Parathyroid adenoma (tissue), 2 donors: ENCODE measurements at regions not wholly inside any gene's neighbourhood (a gene's known extent, or its start where the extent isn't known, plus 50 kb on each side); places are given as distances from the start of the nearest gene placed in this dataset.

Experiments used
- H2AFZ ChIP-seq: fragments of 300-600 bp; sonication (generic); one replicate; pipeline ENCODE4 v1.7.0; 2017; ENCODE audit warnings: antibody characterized with exemption, mild to moderate bottlenecking
- H3K27ac ChIP-seq: fragments of 300-600 bp; sonication (generic); one replicate; pipeline ENCODE4 v1.7.0; 2017
- H3K27me3 ChIP-seq: fragments of 300-600 bp; sonication (generic); one replicate; pipeline ENCODE4 v1.7.0; 2017; ENCODE audit warnings: low read length; ENCODE audit not compliant: control insufficient read depth, insufficient read depth
- H3K36me3 ChIP-seq: fragments of 300-600 bp; sonication (generic); one replicate; pipeline ENCODE4 v1.7.0; 2017; ENCODE audit warnings: low read length; ENCODE audit not compliant: control insufficient read depth, insufficient read depth
- H3K4me1 ChIP-seq: fragments of 300-600 bp; sonication (generic); one replicate; pipeline ENCODE4 v1.7.0; 2017; ENCODE audit warnings: control low read depth
- H3K4me2 ChIP-seq: fragments of 300-600 bp; sonication (generic); one replicate; pipeline ENCODE4 v1.7.0; 2017; ENCODE audit warnings: low read length
- H3K4me3 ChIP-seq: fragments of 300-600 bp; sonication (generic); one replicate; pipeline ENCODE4 v1.7.0; 2017; ENCODE audit warnings: low read depth, low read length
- H3K79me2 ChIP-seq: fragments of 300-600 bp; sonication (generic); one replicate; pipeline ENCODE4 v1.7.0; 2017; ENCODE audit warnings: control low read depth
- H3K9ac ChIP-seq: fragments of 300-600 bp; sonication (generic); one replicate; pipeline ENCODE4 v1.7.0; 2017; ENCODE audit warnings: mild to moderate bottlenecking
- H3K9me3 ChIP-seq: fragments of 300-600 bp; sonication (generic); one replicate; pipeline ENCODE4 v1.7.0; 2017; ENCODE audit warnings: low read length; ENCODE audit not compliant: control insufficient read depth
- TF ChIP-seq, protein P1 (sequence below): fragments of 300-600 bp; sonication (generic); IDR thresholded peaks from one replicate; pipeline ENCODE4 v1.7.0; 2017; ENCODE audit warnings: antibody characterized with exemption, mild to moderate bottlenecking
- donor health status: primary hyperparathyroidism.

DNA sequence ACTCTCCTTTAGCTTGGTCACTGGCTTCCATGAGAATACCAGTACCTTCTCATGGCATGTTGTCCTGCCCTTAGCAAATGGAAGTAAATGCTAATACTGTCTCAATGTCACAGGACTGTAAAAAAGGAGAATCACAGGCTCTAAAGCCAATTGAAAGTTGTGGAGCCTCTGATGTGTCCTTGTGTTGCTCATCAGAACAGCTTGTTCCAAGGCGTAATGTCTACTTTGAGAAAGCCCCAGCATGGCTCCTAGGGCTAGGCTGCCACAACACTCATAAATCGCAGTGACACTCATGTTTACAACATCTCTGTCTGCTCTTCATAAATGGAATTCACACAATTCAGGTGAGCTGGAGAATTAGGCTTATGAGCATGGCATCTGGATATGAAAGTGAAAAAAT lies 94.9 kb downstream of the ACTL7B start:
- Histone ChIP-seq H3K79me2 (no peaks in the 10 kb centered on the region), H3K4me1 (no peaks in the 10 kb centered on the region), H3K27me3 (no peaks in the 10 kb centered on the region), H3K9me3 (no peaks in the 10 kb centered on the region), H3K27ac (no peak overlapping the region), H3K9ac (no peak overlapping the region), H3K36me3 (no peaks in the 10 kb centered on the region), H3K4me3 (no peak overlapping the region), H3K4me2 (no peak overlapping the region), H2AFZ (no peak overlapping the region)
- TF ChIP-seq, protein P1, sequence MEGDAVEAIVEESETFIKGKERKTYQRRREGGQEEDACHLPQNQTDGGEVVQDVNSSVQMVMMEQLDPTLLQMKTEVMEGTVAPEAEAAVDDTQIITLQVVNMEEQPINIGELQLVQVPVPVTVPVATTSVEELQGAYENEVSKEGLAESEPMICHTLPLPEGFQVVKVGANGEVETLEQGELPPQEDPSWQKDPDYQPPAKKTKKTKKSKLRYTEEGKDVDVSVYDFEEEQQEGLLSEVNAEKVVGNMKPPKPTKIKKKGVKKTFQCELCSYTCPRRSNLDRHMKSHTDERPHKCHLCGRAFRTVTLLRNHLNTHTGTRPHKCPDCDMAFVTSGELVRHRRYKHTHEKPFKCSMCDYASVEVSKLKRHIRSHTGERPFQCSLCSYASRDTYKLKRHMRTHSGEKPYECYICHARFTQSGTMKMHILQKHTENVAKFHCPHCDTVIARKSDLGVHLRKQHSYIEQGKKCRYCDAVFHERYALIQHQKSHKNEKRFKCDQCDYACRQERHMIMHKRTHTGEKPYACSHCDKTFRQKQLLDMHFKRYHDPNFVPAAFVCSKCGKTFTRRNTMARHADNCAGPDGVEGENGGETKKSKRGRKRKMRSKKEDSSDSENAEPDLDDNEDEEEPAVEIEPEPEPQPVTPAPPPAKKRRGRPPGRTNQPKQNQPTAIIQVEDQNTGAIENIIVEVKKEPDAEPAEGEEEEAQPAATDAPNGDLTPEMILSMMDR = no peak

DNA sequence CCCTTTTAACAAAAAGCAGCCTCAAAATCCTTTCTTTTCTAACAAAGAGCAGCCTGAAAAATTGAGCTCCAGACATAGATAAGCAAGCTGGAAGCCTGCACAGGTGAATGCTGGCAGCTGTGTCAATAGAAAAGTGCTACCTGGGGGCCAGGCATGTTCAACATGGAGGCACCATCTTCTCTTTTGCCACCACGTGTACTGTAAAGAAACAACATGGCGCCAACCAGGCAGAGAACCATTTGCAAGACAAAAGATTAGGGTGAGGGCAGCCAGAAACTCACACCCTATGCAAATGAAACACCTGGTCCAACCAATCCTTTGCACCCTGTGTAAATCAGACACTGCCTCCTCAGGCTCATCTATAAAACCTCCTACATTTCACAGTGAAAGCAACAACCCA lies 96.0 kb downstream of the ACTL7B start:
- Histone ChIP-seq H3K9me3 (no peaks in the 10 kb centered on the region), H2AFZ (no peak overlapping the region), H3K79me2 (no peaks in the 10 kb centered on the region), H3K27me3 (no peaks in the 10 kb centered on the region), H3K9ac (no peak overlapping the region), H3K4me1 (no peaks in the 10 kb centered on the region), H3K36me3 (no peaks in the 10 kb centered on the region), H3K27ac (no peak overlapping the region), H3K4me3 (no peak overlapping the region), H3K4me2 (no peak overlapping the region)
- TF ChIP-seq, protein P1 = no peak

DNA sequence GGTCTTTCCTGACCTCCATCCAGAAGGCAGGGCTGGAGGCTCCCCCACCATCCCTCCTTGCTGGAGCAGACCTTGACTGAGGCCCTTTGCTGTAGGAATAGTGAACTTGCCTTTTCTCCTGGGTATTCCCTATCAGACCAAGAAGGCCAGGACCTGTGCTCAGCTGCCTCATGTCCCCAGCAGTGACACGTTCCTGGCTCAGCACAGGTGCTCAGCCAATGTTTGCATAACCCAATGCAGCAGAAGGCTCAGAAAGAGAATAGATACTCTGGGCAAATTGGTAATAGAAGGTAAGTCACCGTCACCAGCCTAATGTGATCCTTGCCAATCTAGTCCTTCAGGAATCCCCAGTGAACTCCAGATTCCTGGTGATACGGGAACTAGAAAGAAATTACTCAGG lies 96.4 kb downstream of the ACTL7B start:
- H3K9me3 ChIP-seq = no peaks in the 10 kb centered on the region

DNA sequence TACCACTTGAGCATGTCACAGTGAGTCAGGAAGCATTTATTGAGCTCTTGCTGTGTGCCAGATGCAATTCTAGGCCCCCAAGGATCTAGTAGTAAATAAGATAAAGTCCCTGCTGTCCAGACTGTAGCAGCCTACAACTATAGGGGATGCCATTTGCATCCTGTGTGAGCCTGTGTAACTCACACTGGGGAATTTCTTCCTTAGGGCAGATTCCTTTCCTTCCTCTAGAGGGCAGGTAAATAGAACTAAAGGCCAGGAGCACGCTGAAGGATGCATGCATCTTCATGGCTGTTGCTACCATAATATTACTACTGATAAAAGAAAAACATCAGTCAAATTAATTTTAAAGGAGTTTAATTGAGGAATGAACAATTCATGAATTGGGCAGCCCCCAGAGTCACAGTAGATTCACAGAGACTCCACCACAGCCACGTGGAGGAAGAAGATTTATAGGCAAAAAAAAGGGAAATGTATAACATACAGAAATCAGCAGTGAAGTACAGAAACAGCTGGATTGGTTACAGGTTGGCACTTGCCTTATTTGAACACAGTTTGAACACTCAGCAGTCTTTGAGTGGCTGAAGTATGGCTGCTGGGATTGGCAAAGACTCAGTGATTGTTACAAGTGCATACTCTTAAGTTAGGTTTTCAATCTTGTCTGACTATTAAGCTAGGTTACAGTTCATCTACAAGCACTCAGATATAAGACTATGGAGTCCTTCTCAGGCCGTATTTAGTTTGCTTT lies 98.9 kb downstream of the ACTL7B start:
- Histone ChIP-seq H3K27ac (no peak overlapping the region), H3K79me2 (no peaks in the 10 kb centered on the region), H3K4me1 (no peaks in the 10 kb centered on the region), H2AFZ (no peak overlapping the region), H3K9ac (no peak overlapping the region), H3K9me3 (no peaks in the 10 kb centered on the region), H3K4me2 (no peak overlapping the region), H3K27me3 (no peaks in the 10 kb centered on the region), H3K36me3 (no peaks in the 10 kb centered on the region), H3K4me3 (no peak overlapping the region)
- TF ChIP-seq, protein P1 = no peak

More for the DNA sequence above, 96.4 kb downstream of the ACTL7B start:
- no peaks in the 10 kb centered on the region for H3K79me2 ChIP-seq
- H3K27me3 ChIP-seq = no peaks in the 10 kb centered on the region
- no peaks in the 10 kb centered on the region for H3K4me1 ChIP-seq
- H3K4me3 ChIP-seq = no peak overlapping the region
- TF ChIP-seq, protein P1 = no peak
- no peak overlapping the region for H3K4me2 ChIP-seq
- H3K9ac ChIP-seq = no peak overlapping the region
- H3K27ac ChIP-seq = no peak overlapping the region
- H2AFZ ChIP-seq = no peak overlapping the region
- no peaks in the 10 kb centered on the region for H3K36me3 ChIP-seq

DNA sequence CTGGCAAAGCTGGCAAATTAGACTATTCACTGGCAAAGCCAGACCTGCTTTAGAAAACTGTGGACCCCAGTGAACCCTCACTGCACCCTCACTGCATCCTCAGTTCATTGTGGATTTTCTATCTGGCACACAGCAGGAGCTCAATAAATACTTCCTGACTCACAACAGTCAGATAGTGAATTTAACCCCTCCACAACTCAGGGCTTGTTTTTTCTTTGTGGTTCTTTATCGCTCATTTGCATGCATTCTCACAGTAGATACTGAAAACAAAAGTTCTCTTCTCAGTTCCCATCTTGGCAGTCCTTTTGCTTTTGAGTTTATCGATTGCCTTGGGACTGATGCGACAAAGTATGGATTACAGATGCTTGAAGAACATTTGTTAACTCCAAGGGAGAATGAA lies 99.8 kb downstream of the ACTL7B start:
- no peak overlapping the region for H3K27ac ChIP-seq
- H3K9ac ChIP-seq = no peak overlapping the region
- H3K27me3 ChIP-seq = no peaks in the 10 kb centered on the region
- TF ChIP-seq, protein P1 = no peak
- H3K9me3 ChIP-seq = no peaks in the 10 kb centered on the region
- no peak overlapping the region for H3K4me2 ChIP-seq
- H3K4me3 ChIP-seq = no peak overlapping the region
- no peak overlapping the region for H2AFZ ChIP-seq
- no peaks in the 10 kb centered on the region for H3K79me2 ChIP-seq
- H3K4me1 ChIP-seq = no peaks in the 10 kb centered on the region
- no peaks in the 10 kb centered on the region for H3K36me3 ChIP-seq
